NCI-H526 treated with DMSO at 0.1 percent for 48 hours (cell line): ENCODE measurements at regions not wholly inside any gene's neighbourhood (a gene's known extent, or its start where the extent isn't known, plus 50 kb on each side); places are given as distances from the start of the nearest gene placed in this dataset.

Experiments
- DNase-seq: peaks from one replicate; lab custom pipeline; 2025; lab: John Stamatoyannopoulos, UW

GRCh38 chrX:143171703-143172102, 146.0 kb downstream of the SPANXN4 start:
- DNase-seq = no peak

- DNase-seq = no peak
Observed at GRCh38 chrX:143165778-143166177, 140.1 kb downstream of the SPANXN4 start.

GRCh38 chrX:143139681-143140080, 114.0 kb downstream of the SPANXN4 start:
- no peak for DNase-seq

- no peak for DNase-seq
Observed at GRCh38 chrX:143121477-143121876, 95.7 kb downstream of the SPANXN4 start.

- no peak for DNase-seq
Observed at GRCh38 chrX:143115466-143115865, 89.7 kb downstream of the SPANXN4 start.

- DNase-seq = no peak
Observed at GRCh38 chrX:143095816-143096215, 70.1 kb downstream of the SPANXN4 start.

- no peak for DNase-seq
Observed at GRCh38 chrX:143095321-143095720, 69.6 kb downstream of the SPANXN4 start.

- DNase-seq = no peak
Observed at GRCh38 chrX:143094417-143095023, 68.8 kb downstream of the SPANXN4 start.
